Cardiac muscle cell (in vitro differentiated cells and primary cell): ENCODE measurements at regions not wholly inside any gene's neighbourhood (a gene's known extent, or its start where the extent isn't known, plus 50 kb on each side); places are given as distances from the start of the nearest gene placed in this dataset.

Experiments used
- DNase-seq, 2 donors: peaks; one replicate each; pipeline versions ENCODE4 v3.0.0 to v3.0.0-alpha.2; 2010 to 2017; ENCODE audit warnings: low read depth in 1 of 2, low spot score in 1 of 2
- H3K27ac ChIP-seq: fragments of 200-600 bp; sonication (generic); 2 replicates; pipeline ENCODE4 v1.5.1; 2016
- H3K27me3 ChIP-seq: fragments of 200-600 bp; sonication (generic); 2 replicates; pipeline ENCODE4 v1.6.0; 2016; ENCODE audit warnings: control low read depth
- H3K36me3 ChIP-seq: fragments of 200-600 bp; sonication (generic); 2 replicates; pipeline ENCODE4 v1.5.1; 2016; ENCODE audit warnings: control low read depth
- H3K4me1 ChIP-seq: fragments of 200-600 bp; sonication (generic); 2 replicates; pipeline ENCODE4 v1.8.1; 2017; ENCODE audit warnings: low read depth, mild to moderate bottlenecking, mixed run types
- H3K4me3 ChIP-seq: fragments of 200-600 bp; sonication (generic); 2 replicates; pipeline ENCODE4 v1.5.1; 2016; ENCODE audit warnings: mild to moderate bottlenecking
- H3K9me3 ChIP-seq: fragments of 200-600 bp; sonication (generic); 2 replicates; pipeline ENCODE4 v1.5.1; 2017; ENCODE audit warnings: low read depth, mild to moderate bottlenecking, control low read depth
- CTCF ChIP-seq: IDR thresholded peaks from 2 replicates; pipeline ENCODE4 v1.5.1; 2012; ENCODE audit warnings: low read depth, mild to moderate bottlenecking, low read length

GRCh38 chr9:82519332-82519731, 530.8 kb downstream of the SPATA31D1 start:
- Histone ChIP-seq H3K27me3 (peaks cover 18% of the 10 kb centered on the region), H3K9me3 (no peaks in the 10 kb centered on the region), H3K36me3 (no peaks in the 10 kb centered on the region), H3K4me3 (no peak overlapping the region), H3K27ac (no peak overlapping the region), H3K4me1 (no peaks in the 10 kb centered on the region)
- no peak for TF ChIP-seq CTCF
- no peak for DNase-seq

- Histone ChIP-seq H3K27ac (no peak overlapping the region), H3K4me1 (no peaks in the 10 kb centered on the region), H3K4me3 (no peak overlapping the region), H3K9me3 (no peaks in the 10 kb centered on the region), H3K36me3 (no peaks in the 10 kb centered on the region), H3K27me3 (peaks cover 7% of the 10 kb centered on the region)
- no peak for DNase-seq
- no peak for TF ChIP-seq CTCF
These were observed 535.8 kb downstream of the SPATA31D1 start for GRCh38 chr9:82524407-82524806.

- no peaks in the 10 kb centered on the region for H3K27me3 ChIP-seq
- TF ChIP-seq CTCF: no peak
- H3K36me3 ChIP-seq: no peaks in the 10 kb centered on the region
- no peak overlapping the region for H3K4me3 ChIP-seq
- H3K27ac ChIP-seq: no peak overlapping the region
- no peaks in the 10 kb centered on the region for H3K9me3 ChIP-seq
- DNase-seq: no peak
- no peaks in the 10 kb centered on the region for H3K4me1 ChIP-seq
These were observed 536.4 kb downstream of the RASEF start for GRCh38 chr9:82526577-82526976.

- Histone ChIP-seq H3K27me3 (no peaks in the 10 kb centered on the region), H3K4me1 (no peaks in the 10 kb centered on the region), H3K4me3 (no peak overlapping the region), H3K36me3 (no peaks in the 10 kb centered on the region), H3K27ac (no peak overlapping the region), H3K9me3 (no peaks in the 10 kb centered on the region)
- TF ChIP-seq CTCF: no peak
- DNase-seq: no peak
These were observed 531.1 kb downstream of the RASEF start for GRCh38 chr9:82531795-82532194.

GRCh38 chr9:82532504-82533180, 530.3 kb downstream of the RASEF start:
- Histone ChIP-seq H3K4me1 (no peaks in the 10 kb centered on the region), H3K36me3 (no peaks in the 10 kb centered on the region), H3K27ac (no peak overlapping the region), H3K4me3 (no peak overlapping the region), H3K9me3 (no peaks in the 10 kb centered on the region), H3K27me3 (no peaks in the 10 kb centered on the region)
- TF ChIP-seq CTCF: peak; percentile 18
- DNase-seq: peak in 1 of 2 donors; percentile 19
